Kidney (tissue), 13 donors: ENCODE measurements at regions not wholly inside any gene's neighbourhood (a gene's known extent, or its start where the extent isn't known, plus 50 kb on each side); places are given as distances from the start of the nearest gene placed in this dataset.

Experiments used
- DNase-seq, 5 donors: peaks; one replicate each; pipeline ENCODE4 v3.0.0-alpha.2; 2013 to 2020
- FAIRE-seq: peaks from 2 replicates; lab custom pipeline; 2012; peaks lifted over from hg19 to GRCh38; lab: Jason Lieb, UNC
- H3K27ac ChIP-seq, 2 donors: one replicate each; pipeline ENCODE4 v1.7.0; 2013; ENCODE audit warnings: low read depth in 2 of 2, low read length in 2 of 2, inconsistent platforms in 1 of 2
- H3K27me3 ChIP-seq: one replicate; pipeline ENCODE4 v1.7.1; 2013; ENCODE audit warnings: low read length, inconsistent platforms; ENCODE audit not compliant: control insufficient read depth, insufficient read depth
- H3K36me3 ChIP-seq, 3 donors: one replicate each; pipeline versions ENCODE4 v1.7.0 to v1.7.1; 2013; ENCODE audit warnings: low read length in 3 of 3, control low read depth in 1 of 3, inconsistent platforms in 1 of 3; ENCODE audit not compliant: insufficient read depth in 3 of 3, control insufficient read depth in 2 of 3
- H3K4me1 ChIP-seq, 3 donors: one replicate each; pipeline versions ENCODE4 v1.7.0 to v1.7.1; 2013; ENCODE audit warnings: low read length in 3 of 3, inconsistent platforms in 1 of 3, low read depth in 1 of 3; ENCODE audit not compliant: control insufficient read depth in 2 of 3, insufficient read depth in 2 of 3
- H3K4me3 ChIP-seq, 3 donors: one replicate each; pipeline versions ENCODE4 v1.7.0 to v1.8.1; 2013; ENCODE audit warnings: low read length in 3 of 3, control low read depth in 1 of 3, inconsistent platforms in 1 of 3
- H3K9ac ChIP-seq, 3 donors: one replicate each; pipeline versions ENCODE4 v1.7.0 to v1.7.1; 2013; ENCODE audit warnings: low read length in 3 of 3, control low read depth in 1 of 3, inconsistent platforms in 1 of 3
- H3K9me3 ChIP-seq, 3 donors: one replicate each; pipeline versions ENCODE4 v1.7.0 to v1.7.1; 2013; ENCODE audit warnings: low read length in 3 of 3, control low read depth in 1 of 3, inconsistent platforms in 1 of 3; ENCODE audit not compliant: control insufficient read depth in 2 of 3, insufficient read depth in 1 of 3
- CTCF ChIP-seq: IDR thresholded peaks from 3 replicates; pipeline ENCODE4 v1.5.1; 2012; ENCODE audit warnings: mild to moderate bottlenecking, moderate library complexity, borderline replicate concordance; ENCODE audit not compliant: insufficient read depth; ENCODE audit errors: extremely low read depth
- intact Hi-C: fragments of 100-400 bp; cut with DNase I; formaldehyde crosslinking; loops from one replicate; pipeline ENCODE4 v1.11.1; 2022
- donor health status: control.
- donor health status: control.
- donor health status: control.
- donor health status: control.
- donor health status: control.
- donor health status: DM: yes; HTN: yes; CAD: no.
- donor health status: Normal renal cell carcinoma (clear cell type).

- intact Hi-C loops = no loop called here
- FAIRE-seq (no peak), DNase-seq (peak in 4 of 5 donors; percentile 67 to 86 (median 74))
- no peak overlapping the region for H3K4me3 ChIP-seq
- no peak for TF ChIP-seq CTCF
- peak overlapping the region in 1 of 2 donors; percentile 9 for H3K27ac ChIP-seq
- peaks cover 5 to 13% (median 12%) of the 10 kb centered on the region in 3 donors for H3K4me1 ChIP-seq
- H3K9me3 ChIP-seq = no peaks in the 10 kb centered on the region
- H3K27me3 ChIP-seq = no peaks in the 10 kb centered on the region
- no peak overlapping the region for H3K9ac ChIP-seq
- H3K36me3 ChIP-seq = no peaks in the 10 kb centered on the region
Observed at GRCh38 chr15:69593981-69594966, 141.7 kb downstream of the RPLP1 start.

GRCh38 chr15:69595009-69595791 lies 142.6 kb downstream of the RPLP1 start:
- peak overlapping the region in 1 of 2 donors; percentile 13 for H3K27ac ChIP-seq
- TF ChIP-seq CTCF = no peak
- no peaks in the 10 kb centered on the region for H3K27me3 ChIP-seq
- intact Hi-C loops = no loop called here
- H3K9me3 ChIP-seq = no peaks in the 10 kb centered on the region
- DNase-seq (peak in 3 of 5 donors; percentile 22 to 49 (median 26)), FAIRE-seq (no peak)
- H3K36me3 ChIP-seq = no peaks in the 10 kb centered on the region
- no peak overlapping the region for H3K4me3 ChIP-seq
- peaks cover 5 to 13% (median 12%) of the 10 kb centered on the region in 3 donors for H3K4me1 ChIP-seq
- H3K9ac ChIP-seq = no peak overlapping the region

- no peaks in the 10 kb centered on the region for H3K27me3 ChIP-seq
- TF ChIP-seq CTCF = no peak
- intact Hi-C loops = no loop called here
- DNase-seq = no peak
- no peak overlapping the region for H3K9ac ChIP-seq
- no peak overlapping the region for H3K27ac ChIP-seq
- H3K4me1 ChIP-seq = peaks cover 5 to 13% (median 12%) of the 10 kb centered on the region in 3 donors
- H3K36me3 ChIP-seq = no peaks in the 10 kb centered on the region
- no peak for FAIRE-seq
- no peak overlapping the region for H3K4me3 ChIP-seq
- H3K9me3 ChIP-seq = no peaks in the 10 kb centered on the region
Observed at GRCh38 chr15:69597061-69597592, 144.5 kb downstream of the RPLP1 start.
